Ectodermal cell (in vitro differentiated cells): ENCODE measurements at regions not wholly inside any gene's neighbourhood (a gene's known extent, or its start where the extent isn't known, plus 50 kb on each side); places are given as distances from the start of the nearest gene placed in this dataset.

Source experiments
- H3K27ac ChIP-seq: 2 replicates; pipeline ENCODE4 v1.7.0; 2013; ENCODE audit warnings: mild to moderate bottlenecking, low read depth, low read length; ENCODE audit not compliant: insufficient read depth, poor library complexity, severe bottlenecking
- H3K27me3 ChIP-seq: 2 replicates; pipeline ENCODE4 v1.7.0; 2013; ENCODE audit warnings: mild to moderate bottlenecking, low read length; ENCODE audit not compliant: insufficient read depth, control insufficient read depth, poor library complexity, severe bottlenecking
- H3K36me3 ChIP-seq: one replicate; pipeline ENCODE4 v1.7.0; 2013; ENCODE audit warnings: low read length; ENCODE audit not compliant: control insufficient read depth, insufficient read depth
- H3K4me1 ChIP-seq: one replicate; pipeline ENCODE4 v1.7.0; 2013; ENCODE audit warnings: low read length; ENCODE audit not compliant: control insufficient read depth, insufficient read depth
- H3K4me3 ChIP-seq: 2 replicates; pipeline ENCODE4 v1.7.0; 2013; ENCODE audit warnings: low read depth, low read length, control low read depth; ENCODE audit not compliant: insufficient read depth
- H3K9me3 ChIP-seq: 2 replicates; pipeline ENCODE4 v1.7.0; 2013; ENCODE audit warnings: mild to moderate bottlenecking, low read length, moderate library complexity; ENCODE audit not compliant: control insufficient read depth
- WGBS, 2 experiments: methylation state at CpG; one replicate each; pipeline ENCODE4 v1.1.7; 2013; ENCODE audit warnings: missing lambda C conversion rate in 2 of 2; 5-methylcytosine and 5-hydroxymethylcytosine counted together

DNA sequence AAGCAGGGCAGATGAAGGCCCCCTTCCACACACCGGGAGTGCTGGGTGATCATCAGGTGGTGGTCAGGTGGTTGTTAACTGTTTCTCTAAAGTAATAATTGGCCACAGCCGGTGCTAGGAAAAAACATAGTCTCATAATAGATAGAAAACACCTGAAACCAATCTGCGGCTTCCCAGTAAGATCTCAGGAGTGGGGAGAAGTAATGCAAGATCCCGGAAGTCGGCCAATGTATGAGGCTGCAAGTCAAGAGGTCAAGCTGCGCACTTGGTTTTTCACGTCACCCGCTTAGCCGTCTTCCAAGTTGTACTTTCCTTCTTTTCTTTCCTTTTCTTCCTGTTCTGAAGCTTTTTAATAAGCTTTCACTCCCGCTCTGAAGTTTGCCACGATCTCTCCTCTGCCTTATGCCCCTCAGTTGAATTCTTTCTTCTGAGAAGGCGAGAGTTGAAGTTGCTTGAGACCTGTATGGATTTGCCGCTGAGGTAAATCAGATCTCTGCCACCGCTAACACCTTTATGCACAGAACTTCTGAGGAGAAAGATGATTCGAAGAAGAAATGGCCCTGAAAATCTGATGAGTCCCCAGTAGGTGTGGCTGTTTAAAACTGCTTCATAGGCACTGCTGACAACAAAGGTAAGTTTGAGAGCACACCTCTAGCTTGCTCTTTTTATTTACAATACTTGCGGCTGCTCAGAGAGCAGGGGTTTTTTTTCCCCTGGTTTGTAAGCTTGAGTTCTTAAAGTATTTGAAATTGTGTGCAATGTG is 406.6 kb downstream of the FAM170A start:
- H3K4me1 ChIP-seq, result no peaks in the 10 kb centered on the region
- no peaks in the 10 kb centered on the region for H3K9me3 ChIP-seq
- H3K36me3 ChIP-seq, result no peaks in the 10 kb centered on the region
- H3K4me3 ChIP-seq, result no peak overlapping the region
- no peaks in the 10 kb centered on the region for H3K27me3 ChIP-seq
- WGBS, 2 experiments, result 95 to 96% methylated on average over 14 to 16 of the region's 16 CpGs
- H3K27ac ChIP-seq, result no peak overlapping the region

DNA sequence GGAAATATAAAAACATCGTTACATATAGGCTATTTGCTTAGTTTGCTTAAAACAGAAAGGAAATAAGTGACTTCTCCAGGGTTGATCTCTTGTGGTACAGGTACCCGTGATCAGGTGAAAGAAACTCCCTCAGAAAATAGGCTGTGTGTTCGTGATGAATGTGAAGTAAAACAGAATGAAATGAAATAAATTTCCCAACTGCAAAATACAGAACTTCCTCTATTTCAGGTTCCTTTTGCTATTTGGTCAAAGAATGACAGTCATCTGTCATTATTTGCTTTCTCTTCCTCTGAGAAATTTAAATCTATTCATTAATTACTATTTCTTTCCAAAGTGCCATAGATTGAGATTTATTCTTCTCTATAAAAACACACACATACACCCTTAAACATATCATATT is 408.1 kb downstream of the FAM170A start:
- WGBS, 2 experiments, result 100% methylated on average over 2 of the region's 3 CpGs
- Histone ChIP-seq H3K27ac (no peak overlapping the region), H3K9me3 (no peaks in the 10 kb centered on the region), H3K27me3 (no peaks in the 10 kb centered on the region), H3K4me1 (no peaks in the 10 kb centered on the region), H3K36me3 (no peaks in the 10 kb centered on the region), H3K4me3 (no peak overlapping the region)

DNA sequence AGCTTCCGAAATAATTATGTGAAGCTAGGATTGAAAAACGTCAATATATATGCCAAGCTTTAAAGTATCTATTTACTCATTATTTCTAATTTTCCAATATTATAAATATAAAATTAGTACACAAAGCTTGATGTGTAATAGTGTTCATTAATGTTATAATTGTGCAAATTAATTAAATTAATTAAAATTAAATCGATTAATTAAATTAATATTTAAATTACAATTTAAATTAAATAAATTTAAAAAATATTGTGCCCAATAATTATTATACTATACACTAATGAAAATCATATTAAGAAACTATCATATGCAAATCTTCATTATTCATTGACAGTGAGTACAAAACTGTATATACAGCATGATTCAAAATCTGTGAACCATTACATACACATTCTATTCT is 409.8 kb downstream of the FAM170A start:
- H3K4me3 ChIP-seq, result no peak overlapping the region
- H3K4me1 ChIP-seq, result no peaks in the 10 kb centered on the region
- 100% methylated on average over 1 of the region's 3 CpGs; no CpG with 5 or more reads in 1 of the 2 experiments for WGBS, 2 experiments
- H3K27ac ChIP-seq, result no peak overlapping the region
- no peaks in the 10 kb centered on the region for H3K9me3 ChIP-seq
- H3K27me3 ChIP-seq, result no peaks in the 10 kb centered on the region
- H3K36me3 ChIP-seq, result no peaks in the 10 kb centered on the region

DNA sequence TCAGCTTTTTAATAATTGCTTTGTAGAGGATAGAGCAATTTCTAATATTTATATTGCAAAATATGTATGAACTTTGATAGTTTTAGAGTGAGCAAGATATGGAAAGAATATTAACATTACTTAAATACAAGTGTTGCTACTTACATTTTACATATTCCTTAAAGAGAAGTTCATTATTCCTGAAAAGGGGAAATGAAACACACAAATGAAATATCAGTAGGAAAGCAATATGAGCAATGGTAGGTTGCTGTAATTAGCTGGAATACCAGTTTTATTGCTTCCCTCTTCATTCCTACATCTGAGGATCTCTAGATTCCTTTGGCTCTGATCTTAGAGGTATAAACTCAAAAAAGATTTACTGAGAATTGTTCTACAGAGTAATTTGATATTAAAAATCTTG is 414.1 kb downstream of the FAM170A start:
- Histone ChIP-seq H3K4me3 (no peak overlapping the region), H3K4me1 (no peaks in the 10 kb centered on the region), H3K9me3 (no peaks in the 10 kb centered on the region), H3K27me3 (no peaks in the 10 kb centered on the region), H3K36me3 (no peaks in the 10 kb centered on the region), H3K27ac (no peak overlapping the region)

DNA sequence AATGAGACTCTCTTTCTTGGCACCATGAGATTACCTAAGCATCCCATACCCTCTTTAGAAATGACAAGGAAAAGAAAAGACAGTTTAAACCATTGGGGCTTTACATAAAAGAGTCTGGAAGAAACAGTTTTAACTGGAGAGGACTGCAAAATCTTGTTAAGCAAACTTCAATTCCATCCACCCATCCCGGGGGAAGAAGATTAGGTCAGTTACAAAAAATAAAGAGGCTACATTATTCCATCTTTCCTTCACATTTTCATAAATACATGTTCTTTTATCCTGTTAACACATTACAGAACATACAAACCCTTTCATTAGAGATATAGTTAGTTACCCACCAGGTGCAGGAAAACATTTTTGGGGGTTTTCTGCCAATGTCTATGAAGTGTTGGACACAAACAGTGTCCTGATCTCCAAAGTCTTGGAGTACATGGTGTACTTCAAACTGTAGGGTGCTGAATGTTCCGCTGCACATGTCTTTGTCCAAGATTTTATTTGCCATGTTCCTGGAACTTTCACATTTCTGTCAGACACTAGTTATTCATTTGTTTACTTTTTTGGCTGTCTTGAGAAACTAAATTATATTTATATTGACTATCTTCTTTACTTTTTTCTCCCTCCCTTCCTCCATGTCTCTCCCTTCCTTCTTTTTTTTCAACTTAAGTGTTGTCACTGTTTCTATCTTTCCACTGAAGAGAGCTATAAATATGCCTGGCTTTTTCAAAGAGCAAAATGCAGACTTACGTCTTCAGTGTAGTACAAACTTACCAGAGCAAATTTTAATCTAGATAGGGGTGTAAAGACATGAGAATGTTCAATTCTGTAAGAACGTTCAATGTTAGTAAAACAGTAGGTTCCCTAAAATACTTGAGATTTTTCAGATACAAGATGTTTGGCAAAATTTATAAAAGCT is 410.9 kb upstream of the PRR16 start:
- no peaks in the 10 kb centered on the region for H3K27me3 ChIP-seq
- H3K36me3 ChIP-seq, result no peaks in the 10 kb centered on the region
- no peak overlapping the region for H3K4me3 ChIP-seq
- no peaks in the 10 kb centered on the region for H3K4me1 ChIP-seq
- H3K27ac ChIP-seq, result no peak overlapping the region
- H3K9me3 ChIP-seq, result no peaks in the 10 kb centered on the region
- 97 to 100% methylated on average over 4 of the region's 4 CpGs for WGBS, 2 experiments

DNA sequence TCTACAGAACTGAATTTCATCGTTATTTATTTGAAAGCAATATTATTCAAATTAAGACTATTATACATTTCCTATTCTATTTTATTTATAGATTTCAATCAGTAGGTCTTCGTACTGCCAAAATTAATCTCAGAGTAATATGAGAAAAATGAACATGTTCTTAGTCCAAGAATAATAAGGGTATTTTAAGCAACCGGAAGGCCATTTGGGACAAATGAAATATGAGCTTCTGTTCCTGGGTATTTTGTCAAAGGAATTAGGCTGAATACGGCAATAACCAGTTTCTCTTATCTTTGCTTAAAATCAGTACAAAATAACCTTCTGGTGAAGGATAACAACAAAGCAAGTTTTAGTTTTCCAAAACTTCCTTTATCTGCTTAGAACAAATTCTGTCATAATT is 410.3 kb upstream of the PRR16 start:
- Histone ChIP-seq H3K36me3 (no peaks in the 10 kb centered on the region), H3K9me3 (no peaks in the 10 kb centered on the region), H3K27ac (no peak overlapping the region), H3K27me3 (no peaks in the 10 kb centered on the region), H3K4me3 (no peak overlapping the region), H3K4me1 (no peaks in the 10 kb centered on the region)
- WGBS, 2 experiments, result 90 to 94% methylated on average over 3 of the region's 4 CpGs

DNA sequence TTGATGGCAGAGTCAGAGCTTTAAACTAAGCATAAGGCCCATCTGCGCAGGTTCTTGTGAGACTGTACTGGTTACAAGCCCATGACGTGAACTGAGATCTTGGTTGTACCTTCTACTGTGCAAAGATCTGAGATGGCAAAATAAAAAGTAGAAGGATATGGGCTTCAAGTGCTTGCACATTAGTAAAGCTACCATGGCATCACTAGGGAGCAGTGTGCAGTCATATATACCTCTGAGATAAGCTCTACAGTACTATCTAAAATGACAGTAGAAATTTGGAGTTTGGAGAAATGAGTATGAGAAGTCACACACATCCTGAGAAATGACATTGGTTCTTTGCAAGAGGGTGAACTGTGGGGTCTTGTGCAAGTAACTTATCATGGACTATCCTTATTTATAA is 408.2 kb upstream of the PRR16 start:
- H3K4me1 ChIP-seq, result no peaks in the 10 kb centered on the region
- no peaks in the 10 kb centered on the region for H3K9me3 ChIP-seq
- H3K4me3 ChIP-seq, result no peak overlapping the region
- H3K27me3 ChIP-seq, result no peaks in the 10 kb centered on the region
- no peaks in the 10 kb centered on the region for H3K36me3 ChIP-seq
- WGBS, 2 experiments, result 96% methylated on average over 2 of the region's 2 CpGs
- no peak overlapping the region for H3K27ac ChIP-seq

DNA sequence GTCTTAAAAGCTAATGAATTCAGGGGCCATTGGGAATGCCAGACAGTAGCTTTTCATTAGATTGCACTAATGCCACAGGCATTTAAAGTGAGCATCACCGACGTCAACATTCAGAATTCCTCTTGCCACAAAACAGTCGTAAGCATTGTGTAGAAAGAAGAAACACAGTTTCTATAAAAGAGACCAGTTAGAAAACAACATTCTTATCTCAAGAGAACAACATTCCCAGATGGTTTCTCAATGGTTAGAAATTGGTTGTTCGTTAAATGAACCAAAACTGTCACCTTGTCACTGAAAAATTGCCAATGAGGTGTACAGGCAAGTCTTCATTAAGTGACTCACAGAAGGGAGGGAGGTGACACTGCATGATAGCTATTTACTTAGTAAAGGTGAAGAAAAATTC is 401.6 kb upstream of the PRR16 start:
- WGBS, 2 experiments, result 87 to 90% methylated on average over 4 of the region's 4 CpGs
- no peaks in the 10 kb centered on the region for H3K36me3 ChIP-seq
- no peak overlapping the region for H3K27ac ChIP-seq
- H3K9me3 ChIP-seq, result no peaks in the 10 kb centered on the region
- no peaks in the 10 kb centered on the region for H3K4me1 ChIP-seq
- H3K4me3 ChIP-seq, result no peak overlapping the region
- H3K27me3 ChIP-seq, result no peaks in the 10 kb centered on the region

DNA sequence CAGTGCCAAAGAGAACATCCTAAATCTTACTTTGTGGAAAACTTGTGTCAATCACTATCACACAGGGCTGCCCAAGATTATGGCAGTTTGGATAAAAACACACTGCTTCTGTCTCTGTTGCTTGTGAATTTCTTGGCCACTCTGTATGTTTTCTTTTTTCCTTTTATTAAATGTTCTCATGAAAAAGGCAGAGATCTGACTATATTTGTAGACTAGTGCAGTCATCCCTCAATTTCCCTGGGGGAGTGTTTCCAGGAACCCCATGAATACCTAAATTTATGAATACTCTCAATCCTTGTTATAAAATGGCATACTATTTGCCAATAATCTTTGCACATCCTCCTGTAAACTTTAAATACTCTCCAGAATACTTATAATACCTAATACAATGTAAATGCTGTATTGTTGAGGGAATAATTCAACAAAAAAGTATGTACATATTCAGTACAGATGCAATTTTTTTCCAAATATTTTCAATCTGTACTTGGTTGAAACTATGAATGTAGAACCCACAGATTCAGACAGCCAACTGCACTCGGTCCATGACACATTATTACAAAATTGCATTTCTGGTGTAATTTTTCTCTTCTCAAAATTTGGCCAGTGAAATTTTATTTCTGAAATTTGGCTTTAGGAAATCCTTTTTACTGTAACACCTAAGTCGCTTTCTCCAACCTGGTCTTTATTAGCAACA is 391.9 kb upstream of the PRR16 start:
- no peaks in the 10 kb centered on the region for H3K27me3 ChIP-seq
- H3K9me3 ChIP-seq, result no peaks in the 10 kb centered on the region
- 94% methylated on average over 2 of the region's 2 CpGs; no CpG with 5 or more reads in 1 of the 2 experiments for WGBS, 2 experiments
- H3K4me1 ChIP-seq, result no peaks in the 10 kb centered on the region
- no peak overlapping the region for H3K27ac ChIP-seq
- no peak overlapping the region for H3K4me3 ChIP-seq
- H3K36me3 ChIP-seq, result no peaks in the 10 kb centered on the region

DNA sequence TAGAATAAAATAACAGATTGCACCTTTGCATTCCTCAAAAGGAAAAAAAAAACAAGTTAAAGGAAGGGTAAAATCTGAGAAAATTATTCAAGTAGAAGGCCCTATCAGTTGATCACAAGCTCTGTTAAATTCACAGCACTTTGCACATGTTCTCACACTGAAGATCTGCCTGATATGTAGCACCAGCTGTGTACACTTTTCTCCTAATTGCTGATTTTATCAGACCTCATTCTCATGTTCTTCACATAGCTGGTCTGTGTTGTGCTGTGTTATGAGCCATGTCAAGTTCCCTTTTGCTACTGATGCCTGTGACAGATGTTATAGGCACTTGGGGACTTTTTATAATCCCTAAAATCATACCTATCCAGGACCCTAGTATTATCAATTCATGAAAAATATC is 390.4 kb upstream of the PRR16 start:
- Histone ChIP-seq H3K36me3 (no peaks in the 10 kb centered on the region), H3K27me3 (no peaks in the 10 kb centered on the region), H3K27ac (no peak overlapping the region), H3K9me3 (no peaks in the 10 kb centered on the region), H3K4me1 (no peaks in the 10 kb centered on the region), H3K4me3 (no peak overlapping the region)
